ENCODE measurements at regions not wholly inside any gene's neighbourhood (a gene's known extent, or its start where the extent isn't known, plus 50 kb on each side); places are given as distances from the start of the nearest gene placed in this dataset.
"Not testable (repeated sequence)": the region's sequence is repeated elsewhere in the genome, so short reads cannot be mapped to it uniquely, and the experiment has no call there.

DNA sequence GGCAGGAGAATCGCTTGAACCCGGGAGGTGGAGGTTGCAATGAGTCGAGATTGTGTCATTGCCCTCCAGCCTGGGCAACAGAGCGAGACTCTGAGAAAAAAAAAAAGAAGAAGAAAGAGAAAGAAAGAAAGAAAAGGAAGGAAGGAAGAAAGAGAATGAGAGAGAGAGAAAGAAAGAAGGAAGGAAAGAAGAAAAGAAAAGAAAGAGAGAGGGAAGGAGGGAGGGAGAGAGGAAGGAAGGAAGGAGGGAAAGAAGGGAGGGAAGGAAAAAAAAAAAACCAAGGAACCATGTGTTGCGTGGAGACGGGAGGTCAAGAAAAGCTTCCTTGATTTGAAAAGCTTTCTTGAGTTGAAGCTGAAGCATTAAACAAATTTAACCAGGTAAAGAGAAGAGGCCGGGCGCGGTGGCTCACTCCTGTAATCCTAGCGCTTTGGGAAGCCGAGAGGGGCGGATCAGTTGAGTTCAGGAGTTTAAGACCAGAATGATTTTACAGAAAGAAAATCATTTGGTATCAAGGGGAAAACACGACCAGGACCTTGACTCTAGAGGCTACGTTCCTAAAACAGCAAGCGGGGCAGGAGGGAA is 90.5 kb upstream of the PRSS16 start:
- H3K4me1 ChIP-seq (ENCODE audit: control insufficient read depth, insufficient read depth, low read length), result no peaks in the 10 kb centered on the region
- no peaks in the 10 kb centered on the region for H3K36me3 ChIP-seq (ENCODE audit: control insufficient read depth, insufficient read depth, low read length)
- no peaks in the 10 kb centered on the region for H3K27me3 ChIP-seq (ENCODE audit: control insufficient read depth, insufficient read depth, low read length)
- H3K9ac ChIP-seq (ENCODE audit: low read length), result peak overlapping the region; percentile 58
- H3K4me3 ChIP-seq (ENCODE audit: low read length), result peak overlapping the region; percentile 26
- no peaks in the 10 kb centered on the region for H3K9me3 ChIP-seq (ENCODE audit: control insufficient read depth, low read length)

DNA sequence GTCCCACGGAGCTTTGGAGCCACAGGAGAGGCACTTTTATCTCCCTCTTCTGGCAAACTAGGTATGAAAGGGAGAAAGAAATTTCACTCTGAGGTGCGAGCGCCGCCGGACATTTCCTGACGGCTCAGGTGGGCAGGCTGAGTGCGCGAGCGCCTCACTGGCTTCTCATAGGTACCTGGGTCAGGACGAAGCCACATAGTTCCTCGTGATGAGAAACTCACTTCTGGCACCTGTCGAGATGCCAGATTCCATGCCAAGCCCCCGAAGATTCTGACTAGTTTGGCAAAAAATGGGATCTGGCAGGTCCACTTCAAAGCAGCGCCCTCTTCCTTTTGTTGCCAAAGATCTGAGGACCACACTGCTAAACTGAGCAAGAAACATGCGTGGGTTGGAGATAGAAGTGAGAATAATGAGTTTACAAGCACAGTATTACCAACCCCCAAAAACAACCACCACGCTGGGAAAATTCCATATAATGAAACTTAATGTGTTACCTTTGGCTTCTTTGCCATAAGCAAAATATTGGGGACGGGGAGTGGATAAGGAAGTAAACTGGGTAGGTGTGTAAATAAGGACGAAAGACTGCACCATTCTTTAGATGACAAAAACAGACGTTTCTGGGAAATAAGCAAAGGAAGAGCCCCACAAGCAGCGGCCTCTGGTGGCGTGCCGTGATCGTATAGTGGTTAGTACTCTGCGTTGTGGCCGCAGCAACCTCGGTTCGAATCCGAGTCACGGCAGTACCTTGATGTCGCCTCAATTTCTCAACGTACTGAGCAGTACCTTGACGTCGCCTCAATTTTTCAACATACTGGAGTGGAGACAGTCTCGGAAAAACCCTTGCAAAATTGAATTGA is 89.8 kb upstream of the PRSS16 start:
- Histone ChIP-seq H3K4me3 (ENCODE audit: low read length) (peak overlapping the region; percentile 26), H3K9ac (ENCODE audit: low read length) (peak overlapping the region; percentile 58), H3K27me3 (ENCODE audit: control insufficient read depth, insufficient read depth, low read length) (no peaks in the 10 kb centered on the region), H3K9me3 (ENCODE audit: control insufficient read depth, low read length) (no peaks in the 10 kb centered on the region), H3K4me1 (ENCODE audit: control insufficient read depth, insufficient read depth, low read length) (no peaks in the 10 kb centered on the region), H3K36me3 (ENCODE audit: control insufficient read depth, insufficient read depth, low read length) (no peaks in the 10 kb centered on the region)

DNA sequence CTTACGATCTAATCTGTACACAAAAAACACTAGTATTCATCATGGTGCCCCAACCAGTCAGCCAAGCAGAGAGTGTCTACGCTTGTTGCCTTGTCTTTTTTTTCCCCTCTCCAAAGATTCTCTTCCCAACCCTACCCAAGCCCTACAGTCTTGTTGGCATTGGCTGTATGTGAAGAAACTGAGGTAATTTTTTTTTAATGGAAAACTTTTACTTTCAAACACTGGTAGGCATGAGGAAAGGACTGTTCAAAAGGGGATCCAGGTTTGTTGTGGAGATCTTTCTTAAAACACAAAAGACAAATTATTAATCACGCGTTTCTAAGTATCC is 89.2 kb upstream of the PRSS16 start:
- Histone ChIP-seq H3K36me3 (ENCODE audit: control insufficient read depth, insufficient read depth, low read length) (no peaks in the 10 kb centered on the region), H3K4me1 (ENCODE audit: control insufficient read depth, insufficient read depth, low read length) (no peaks in the 10 kb centered on the region), H3K27me3 (ENCODE audit: control insufficient read depth, insufficient read depth, low read length) (no peaks in the 10 kb centered on the region), H3K9me3 (ENCODE audit: control insufficient read depth, low read length) (no peaks in the 10 kb centered on the region), H3K4me3 (ENCODE audit: low read length) (no peak overlapping the region), H3K9ac (ENCODE audit: low read length) (no peak overlapping the region)

DNA sequence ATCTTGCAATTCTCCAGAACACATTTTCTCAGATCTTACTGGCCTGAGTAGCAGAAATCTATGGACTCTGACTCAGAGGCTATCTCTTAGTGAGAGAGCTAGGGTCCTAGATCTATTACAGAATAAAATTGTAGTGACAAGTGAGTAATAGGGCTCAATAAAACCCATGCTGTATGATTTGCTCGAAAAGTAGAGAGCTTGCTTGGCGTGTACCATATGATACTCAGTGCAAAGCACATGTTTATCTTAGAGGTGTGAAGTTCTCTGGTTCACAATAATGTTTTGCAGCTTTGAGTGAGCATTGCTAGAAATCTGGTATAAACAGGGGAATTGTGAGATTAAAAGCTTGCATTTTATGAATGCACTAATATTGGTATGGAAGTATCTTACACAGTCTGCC is 87.8 kb upstream of the PRSS16 start:
- H3K9me3 ChIP-seq (ENCODE audit: control insufficient read depth, low read length), result no peaks in the 10 kb centered on the region
- H3K36me3 ChIP-seq (ENCODE audit: control insufficient read depth, insufficient read depth, low read length), result no peaks in the 10 kb centered on the region
- no peaks in the 10 kb centered on the region for H3K27me3 ChIP-seq (ENCODE audit: control insufficient read depth, insufficient read depth, low read length)
- H3K9ac ChIP-seq (ENCODE audit: low read length), result no peak overlapping the region
- no peak overlapping the region for H3K4me3 ChIP-seq (ENCODE audit: low read length)
- no peaks in the 10 kb centered on the region for H3K4me1 ChIP-seq (ENCODE audit: control insufficient read depth, insufficient read depth, low read length)

DNA sequence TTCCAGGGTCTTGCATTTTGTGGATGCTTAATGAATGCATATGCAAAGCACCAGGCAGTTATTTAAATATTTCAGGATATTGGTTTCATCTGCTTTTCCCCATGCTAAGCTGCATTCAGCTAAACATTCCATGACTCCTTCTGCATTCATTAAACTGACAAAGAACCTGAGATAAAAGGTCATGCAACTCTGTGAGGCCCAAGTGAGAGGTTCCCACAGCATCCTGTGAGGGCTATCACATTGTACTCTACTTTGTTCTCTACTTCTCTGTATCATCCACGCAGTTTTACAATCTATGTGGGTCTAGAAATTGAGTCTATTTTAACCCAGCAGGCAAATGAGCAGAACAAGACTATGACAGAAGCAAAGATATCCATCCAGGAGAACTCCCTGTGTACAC is 86.4 kb upstream of the PRSS16 start:
- no peaks in the 10 kb centered on the region for H3K27me3 ChIP-seq (ENCODE audit: control insufficient read depth, insufficient read depth, low read length)

DNA sequence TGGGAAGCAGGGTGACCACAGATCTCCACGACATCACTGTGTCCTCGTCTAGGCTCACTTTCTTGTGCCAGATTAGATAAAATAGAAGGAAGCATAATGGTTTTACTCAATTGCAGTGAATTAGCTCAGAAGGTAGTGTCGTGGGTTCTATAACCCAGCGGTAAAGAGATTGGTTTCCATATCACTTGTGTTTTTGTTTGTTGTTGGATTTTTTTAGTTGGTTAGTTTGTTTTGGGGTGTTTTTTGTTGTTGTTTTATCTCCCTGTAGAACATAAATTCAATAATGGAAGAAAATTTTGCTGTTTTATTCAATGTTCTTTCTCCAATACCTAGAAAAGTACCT is 85.9 kb upstream of the PRSS16 start:
- Histone ChIP-seq H3K4me1 (ENCODE audit: control insufficient read depth, insufficient read depth, low read length) (no peaks in the 10 kb centered on the region), H3K9me3 (ENCODE audit: control insufficient read depth, low read length) (no peaks in the 10 kb centered on the region), H3K4me3 (ENCODE audit: low read length) (no peak overlapping the region), H3K27me3 (ENCODE audit: control insufficient read depth, insufficient read depth, low read length) (no peaks in the 10 kb centered on the region), H3K9ac (ENCODE audit: low read length) (no peak overlapping the region), H3K36me3 (ENCODE audit: control insufficient read depth, insufficient read depth, low read length) (no peaks in the 10 kb centered on the region)

More for the DNA sequence above, 86.4 kb upstream of the PRSS16 start:
- Histone ChIP-seq H3K9ac (ENCODE audit: low read length) (no peak overlapping the region), H3K36me3 (ENCODE audit: control insufficient read depth, insufficient read depth, low read length) (no peaks in the 10 kb centered on the region), H3K4me3 (ENCODE audit: low read length) (no peak overlapping the region), H3K9me3 (ENCODE audit: control insufficient read depth, low read length) (no peaks in the 10 kb centered on the region), H3K4me1 (ENCODE audit: control insufficient read depth, insufficient read depth, low read length) (no peaks in the 10 kb centered on the region)

DNA sequence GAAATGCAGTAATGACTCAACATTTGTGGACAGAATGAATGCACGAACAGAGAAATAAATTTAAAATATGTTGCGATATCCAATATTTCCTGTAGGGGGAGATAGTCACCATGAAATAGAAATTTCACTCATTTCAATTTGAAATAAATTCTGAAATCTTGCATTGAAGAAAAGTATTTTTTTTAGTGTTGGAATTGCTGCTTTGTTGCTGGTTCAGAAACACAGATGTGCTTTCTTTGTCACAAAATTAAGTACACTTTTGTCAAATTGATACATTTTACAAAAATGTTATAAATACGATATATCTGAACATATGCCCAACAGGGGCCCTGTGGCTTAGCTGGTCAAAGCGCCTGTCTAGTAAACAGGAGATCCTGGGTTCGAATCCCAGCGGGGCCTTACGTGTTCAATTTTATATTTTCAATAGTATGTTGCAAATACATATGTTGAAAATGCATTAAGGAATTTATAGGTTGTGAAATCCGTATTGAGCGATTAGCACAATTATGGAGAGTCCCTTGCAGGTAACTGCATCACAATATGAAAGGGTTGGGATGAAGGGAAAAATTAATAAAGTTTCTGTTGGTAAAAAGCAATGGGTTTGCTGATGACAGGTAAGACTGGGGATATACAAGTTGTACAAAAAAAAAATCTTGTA is 85.4 kb upstream of the PRSS16 start:
- Histone ChIP-seq H3K9me3 (ENCODE audit: control insufficient read depth, low read length) (no peaks in the 10 kb centered on the region), H3K9ac (ENCODE audit: low read length) (no peak overlapping the region), H3K36me3 (ENCODE audit: control insufficient read depth, insufficient read depth, low read length) (no peaks in the 10 kb centered on the region), H3K4me1 (ENCODE audit: control insufficient read depth, insufficient read depth, low read length) (no peaks in the 10 kb centered on the region), H3K27me3 (ENCODE audit: control insufficient read depth, insufficient read depth, low read length) (no peaks in the 10 kb centered on the region), H3K4me3 (ENCODE audit: low read length) (no peak overlapping the region)

DNA sequence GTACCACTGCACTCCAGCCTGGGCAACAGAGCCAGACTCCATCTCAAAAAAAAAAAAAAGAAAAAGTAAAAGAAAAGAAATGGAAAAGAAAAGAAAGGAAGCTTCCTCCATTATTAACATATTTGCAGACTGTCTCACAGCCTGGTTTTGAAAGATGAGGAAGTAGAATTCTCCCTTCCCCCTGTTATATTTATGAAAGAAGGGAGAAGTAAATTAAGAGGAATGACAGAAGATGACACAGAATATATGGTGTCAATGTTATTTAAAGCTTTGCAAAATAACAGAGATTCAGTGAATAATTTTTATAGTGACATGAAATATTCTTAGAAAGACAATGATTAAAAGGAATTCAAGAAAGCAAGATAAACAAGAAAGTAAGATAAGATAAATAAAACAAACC is 83.7 kb upstream of the PRSS16 start:
- Histone ChIP-seq H3K36me3 (ENCODE audit: control insufficient read depth, insufficient read depth, low read length) (no peaks in the 10 kb centered on the region), H3K4me3 (ENCODE audit: low read length) (no peak overlapping the region), H3K9me3 (ENCODE audit: control insufficient read depth, low read length) (no peaks in the 10 kb centered on the region), H3K9ac (ENCODE audit: low read length) (no peak overlapping the region), H3K4me1 (ENCODE audit: control insufficient read depth, insufficient read depth, low read length) (no peaks in the 10 kb centered on the region), H3K27me3 (ENCODE audit: control insufficient read depth, insufficient read depth, low read length) (no peaks in the 10 kb centered on the region)

DNA sequence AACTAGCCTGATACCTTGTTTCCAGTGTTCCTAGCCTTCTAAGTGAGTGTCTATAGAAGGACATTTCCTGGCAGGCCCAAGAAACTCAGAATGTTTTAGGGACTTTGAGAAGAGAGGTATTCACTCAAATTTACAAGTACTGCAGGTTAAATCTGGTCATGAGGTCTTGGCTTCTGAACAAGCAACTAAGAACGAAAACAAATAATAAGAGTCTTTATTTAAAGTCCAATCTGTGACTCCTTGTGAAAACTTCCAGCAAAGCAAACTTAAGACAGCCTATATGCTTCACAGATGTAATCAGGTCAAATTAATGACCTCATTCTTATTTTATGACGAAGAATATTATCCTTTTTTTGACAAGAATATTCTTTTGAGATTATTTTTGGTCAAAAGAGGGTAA is 79.4 kb upstream of the PRSS16 start:
- Histone ChIP-seq H3K4me3 (ENCODE audit: low read length) (no peak overlapping the region), H3K9me3 (ENCODE audit: control insufficient read depth, low read length) (no peaks in the 10 kb centered on the region), H3K9ac (ENCODE audit: low read length) (no peak overlapping the region), H3K36me3 (ENCODE audit: control insufficient read depth, insufficient read depth, low read length) (no peaks in the 10 kb centered on the region), H3K27me3 (ENCODE audit: control insufficient read depth, insufficient read depth, low read length) (no peaks in the 10 kb centered on the region), H3K4me1 (ENCODE audit: control insufficient read depth, insufficient read depth, low read length) (no peaks in the 10 kb centered on the region)

DNA sequence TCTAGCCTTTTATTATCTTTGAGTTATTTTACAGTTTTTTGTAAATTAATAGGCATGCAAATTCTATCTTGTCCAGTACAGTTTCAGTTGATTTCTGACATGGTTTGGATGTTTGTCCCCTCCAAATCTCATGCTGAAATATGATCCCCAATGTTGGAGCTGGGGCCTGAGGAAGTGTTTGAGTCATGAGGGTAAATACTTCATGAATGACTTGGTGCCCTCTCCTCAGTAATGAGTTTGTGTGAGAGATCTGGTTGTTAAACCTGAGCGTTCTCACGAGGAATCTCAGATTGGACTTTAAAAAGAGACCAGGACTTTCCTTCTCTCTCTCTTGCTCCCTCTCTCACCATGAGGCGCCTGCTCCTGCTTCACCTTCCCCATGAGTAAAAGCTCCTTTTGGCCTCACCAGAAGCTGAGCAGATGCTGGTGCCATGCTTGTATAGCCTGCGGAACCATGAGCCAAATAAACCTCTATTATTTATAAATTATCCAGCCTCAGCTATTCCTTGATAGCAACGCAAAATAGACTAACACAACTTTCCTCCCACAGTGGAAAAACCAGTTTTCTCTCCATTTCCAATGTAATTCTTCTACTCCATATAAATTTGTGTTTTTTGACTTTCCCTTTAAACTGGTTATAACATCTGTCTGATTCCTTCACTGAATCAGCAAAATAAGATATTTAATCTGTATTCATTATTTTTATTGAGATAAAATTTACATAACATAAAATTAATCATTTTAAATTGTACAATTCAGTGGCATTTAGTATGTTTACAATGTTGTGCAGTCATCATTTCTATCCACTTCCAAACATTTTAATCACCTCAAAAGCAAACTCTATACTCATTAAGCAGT is 78.7 kb upstream of the PRSS16 start:
- Histone ChIP-seq H3K9me3 (ENCODE audit: control insufficient read depth, low read length) (no peaks in the 10 kb centered on the region), H3K9ac (ENCODE audit: low read length) (no peak overlapping the region), H3K4me1 (ENCODE audit: control insufficient read depth, insufficient read depth, low read length) (no peaks in the 10 kb centered on the region), H3K27me3 (ENCODE audit: control insufficient read depth, insufficient read depth, low read length) (no peaks in the 10 kb centered on the region), H3K36me3 (ENCODE audit: control insufficient read depth, insufficient read depth, low read length) (no peaks in the 10 kb centered on the region), H3K4me3 (ENCODE audit: low read length) (no peak overlapping the region)

DNA sequence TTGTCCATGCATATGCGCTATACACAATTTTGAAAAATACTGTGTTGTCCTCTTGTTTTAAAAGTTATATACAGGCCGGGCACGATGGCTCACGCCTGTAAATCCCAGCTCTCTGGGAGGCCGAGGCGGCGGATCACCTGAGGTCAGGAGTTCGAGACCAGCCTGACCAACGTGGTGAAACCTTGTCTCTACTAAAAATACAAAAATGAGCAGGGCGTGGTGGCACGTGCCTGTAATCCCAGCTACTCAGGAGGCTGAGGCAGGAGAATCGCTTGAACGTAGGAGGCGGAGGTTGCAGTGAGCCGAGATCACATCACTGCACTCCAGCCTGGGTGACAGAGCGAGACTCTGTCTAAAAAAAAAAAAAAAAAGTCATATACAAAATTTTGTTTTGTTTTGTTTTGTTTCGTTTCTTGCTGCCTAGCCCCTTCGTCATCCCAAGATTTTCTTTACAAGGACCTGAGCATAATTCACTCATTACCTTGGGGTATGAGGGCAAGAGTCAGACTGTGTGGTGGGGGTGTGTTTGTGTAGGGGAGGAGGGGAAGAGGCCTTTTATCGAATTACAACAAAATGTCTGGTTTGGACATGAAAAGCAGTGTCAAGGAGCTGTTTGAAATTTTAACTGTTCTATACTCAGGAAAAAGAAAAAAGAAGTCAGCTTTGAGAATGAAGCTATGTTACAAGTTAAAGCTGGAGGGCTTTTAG is 74.8 kb upstream of the PRSS16 start:
- H3K4me1 ChIP-seq (ENCODE audit: control insufficient read depth, insufficient read depth, low read length), result not testable (repeated sequence)

More for the DNA sequence above, 74.8 kb upstream of the PRSS16 start:
- not testable (repeated sequence) for H3K9me3 ChIP-seq (ENCODE audit: control insufficient read depth, low read length); H3K27me3 ChIP-seq (ENCODE audit: control insufficient read depth, insufficient read depth, low read length); H3K4me3 ChIP-seq (ENCODE audit: low read length); H3K9ac ChIP-seq (ENCODE audit: low read length); H3K36me3 ChIP-seq (ENCODE audit: control insufficient read depth, insufficient read depth, low read length)
